ENCODE measurements at regions not wholly inside any gene's neighbourhood (a gene's known extent, or its start where the extent isn't known, plus 50 kb on each side); places are given as distances from the start of the nearest gene placed in this dataset.

DNA sequence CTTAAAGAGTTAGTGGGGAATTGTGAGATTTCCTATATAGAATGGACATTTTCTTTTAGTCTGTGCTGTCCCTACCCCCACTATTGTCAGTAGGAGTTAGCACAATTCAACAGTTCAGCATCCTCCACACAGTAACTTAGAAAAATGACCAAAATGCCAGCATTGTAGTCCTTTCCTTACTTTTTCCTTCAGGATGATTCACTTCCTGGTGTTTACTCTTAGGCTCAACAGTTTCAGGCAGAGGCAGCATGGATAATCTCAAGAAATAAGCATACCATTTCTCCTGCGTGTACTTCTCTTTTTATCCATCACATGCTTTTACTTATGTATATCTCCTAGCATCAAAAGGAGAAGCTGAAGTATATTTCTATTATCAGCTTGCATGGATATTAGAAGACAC, 683.4 kb downstream of the SLC16A7 start:
- TF ChIP-seq, protein P1, sequence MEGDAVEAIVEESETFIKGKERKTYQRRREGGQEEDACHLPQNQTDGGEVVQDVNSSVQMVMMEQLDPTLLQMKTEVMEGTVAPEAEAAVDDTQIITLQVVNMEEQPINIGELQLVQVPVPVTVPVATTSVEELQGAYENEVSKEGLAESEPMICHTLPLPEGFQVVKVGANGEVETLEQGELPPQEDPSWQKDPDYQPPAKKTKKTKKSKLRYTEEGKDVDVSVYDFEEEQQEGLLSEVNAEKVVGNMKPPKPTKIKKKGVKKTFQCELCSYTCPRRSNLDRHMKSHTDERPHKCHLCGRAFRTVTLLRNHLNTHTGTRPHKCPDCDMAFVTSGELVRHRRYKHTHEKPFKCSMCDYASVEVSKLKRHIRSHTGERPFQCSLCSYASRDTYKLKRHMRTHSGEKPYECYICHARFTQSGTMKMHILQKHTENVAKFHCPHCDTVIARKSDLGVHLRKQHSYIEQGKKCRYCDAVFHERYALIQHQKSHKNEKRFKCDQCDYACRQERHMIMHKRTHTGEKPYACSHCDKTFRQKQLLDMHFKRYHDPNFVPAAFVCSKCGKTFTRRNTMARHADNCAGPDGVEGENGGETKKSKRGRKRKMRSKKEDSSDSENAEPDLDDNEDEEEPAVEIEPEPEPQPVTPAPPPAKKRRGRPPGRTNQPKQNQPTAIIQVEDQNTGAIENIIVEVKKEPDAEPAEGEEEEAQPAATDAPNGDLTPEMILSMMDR (IDR thresholded peaks at IDR 0.05), result no peak
- Mint-ChIP-seq H3K27me3 (ENCODE audit: low read depth, poor library complexity) (no peaks in the 10 kb centered on the region), H3K36me3 (ENCODE audit: low read depth) (no peaks in the 10 kb centered on the region), H3K4me1 (peaks cover 4% of the 10 kb centered on the region), H3K27ac (no peak overlapping the region), H3K9me3 (no peaks in the 10 kb centered on the region), H3K4me3 (no peak overlapping the region)
- no peak for DNase-seq

DNA sequence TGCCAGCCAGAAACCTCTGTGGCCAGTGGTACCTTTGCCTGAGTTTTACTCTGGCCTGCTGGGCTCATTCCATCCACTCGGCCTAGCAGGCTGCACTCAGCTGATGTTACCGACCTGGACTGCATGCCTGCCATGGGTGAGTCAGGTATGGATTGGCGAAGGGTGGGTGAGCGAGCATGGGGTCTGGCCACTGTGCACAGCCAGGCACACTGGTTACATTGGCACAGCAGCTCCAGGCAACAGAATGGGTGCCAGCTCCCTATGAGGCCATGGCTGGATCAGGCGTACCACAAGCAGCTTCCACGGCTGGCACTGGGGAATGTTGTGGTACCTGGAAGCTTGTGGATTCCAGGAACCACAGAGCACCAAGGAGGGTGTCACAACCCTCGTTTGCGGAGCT, 685.7 kb downstream of the SLC16A7 start:
- Mint-ChIP-seq H3K27ac (no peak overlapping the region), H3K4me1 (peaks cover 4% of the 10 kb centered on the region), H3K9me3 (no peaks in the 10 kb centered on the region), H3K4me3 (no peak overlapping the region), H3K36me3 (ENCODE audit: low read depth) (no peaks in the 10 kb centered on the region), H3K27me3 (ENCODE audit: low read depth, poor library complexity) (no peaks in the 10 kb centered on the region)
- DNase-seq, result no peak
- TF ChIP-seq, protein P1 (IDR thresholded peaks at IDR 0.05), result no peak

DNA sequence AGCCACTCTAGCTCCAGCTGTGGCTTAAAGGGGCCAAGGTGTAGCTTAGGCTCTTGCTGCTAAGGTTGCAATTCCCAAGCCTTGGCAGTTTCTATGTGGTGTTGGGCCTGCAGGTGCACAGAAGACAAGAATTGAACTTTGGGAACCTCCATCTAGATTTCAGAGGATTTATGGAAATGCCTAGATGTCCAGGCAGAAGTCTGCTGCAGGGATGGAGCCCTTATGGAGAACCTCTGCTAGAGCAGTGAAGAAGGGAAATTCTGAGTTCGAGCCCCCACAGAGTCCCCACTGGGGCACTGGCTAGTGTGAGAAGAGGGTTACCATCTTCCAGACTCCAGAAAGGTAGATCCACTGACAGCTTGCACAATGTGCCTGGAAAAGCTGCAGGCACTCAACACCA, 694.7 kb downstream of the SLC16A7 start:
- peaks cover 35% of the 10 kb centered on the region for H3K9me3 Mint-ChIP-seq
- H3K27ac Mint-ChIP-seq, result no peak overlapping the region
- H3K36me3 Mint-ChIP-seq (ENCODE audit: low read depth), result no peaks in the 10 kb centered on the region
- no peaks in the 10 kb centered on the region for H3K4me1 Mint-ChIP-seq
- DNase-seq, result no peak
- H3K27me3 Mint-ChIP-seq (ENCODE audit: low read depth, poor library complexity), result no peaks in the 10 kb centered on the region
- H3K4me3 Mint-ChIP-seq, result no peak overlapping the region
- TF ChIP-seq, protein P1 (IDR thresholded peaks at IDR 0.05), result no peak

DNA sequence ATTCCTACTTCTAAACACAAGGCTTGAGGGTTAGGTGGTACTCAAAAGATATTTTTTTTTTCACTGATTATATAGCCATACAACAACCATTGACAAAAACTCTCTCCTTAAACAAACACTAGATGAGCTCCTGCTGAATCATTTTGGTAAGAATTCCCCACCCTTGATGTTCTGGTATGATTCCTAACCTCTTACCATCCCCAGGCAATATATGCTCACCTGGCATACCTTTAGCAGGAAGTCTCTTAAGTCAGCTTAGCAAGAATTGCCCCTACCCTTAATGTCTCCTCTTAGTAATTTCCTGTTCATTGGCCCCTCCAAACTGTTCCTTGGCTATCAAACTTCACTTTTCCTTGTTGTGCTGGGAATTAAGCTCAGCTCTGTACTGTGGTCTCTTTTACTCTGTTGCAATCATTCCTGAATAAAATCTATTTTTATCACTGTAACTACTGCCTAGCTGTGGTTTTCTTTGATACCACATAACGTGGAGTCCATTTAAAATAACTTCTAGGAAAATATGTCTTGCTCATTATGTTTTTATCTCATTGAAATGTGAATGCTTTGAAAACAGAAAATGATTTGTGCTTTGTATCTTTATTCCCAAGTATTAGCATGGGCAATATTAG, 712.6 kb downstream of the SLC16A7 start:
- H3K9me3 Mint-ChIP-seq, result no peaks in the 10 kb centered on the region
- no peaks in the 10 kb centered on the region for H3K36me3 Mint-ChIP-seq (ENCODE audit: low read depth)
- H3K27me3 Mint-ChIP-seq (ENCODE audit: low read depth, poor library complexity), result no peaks in the 10 kb centered on the region
- no peaks in the 10 kb centered on the region for H3K4me1 Mint-ChIP-seq
- H3K27ac Mint-ChIP-seq, result no peak overlapping the region
- TF ChIP-seq, protein P1 (IDR thresholded peaks at IDR 0.05), result no peak
- no peak overlapping the region for H3K4me3 Mint-ChIP-seq
- DNase-seq, result no peak

DNA sequence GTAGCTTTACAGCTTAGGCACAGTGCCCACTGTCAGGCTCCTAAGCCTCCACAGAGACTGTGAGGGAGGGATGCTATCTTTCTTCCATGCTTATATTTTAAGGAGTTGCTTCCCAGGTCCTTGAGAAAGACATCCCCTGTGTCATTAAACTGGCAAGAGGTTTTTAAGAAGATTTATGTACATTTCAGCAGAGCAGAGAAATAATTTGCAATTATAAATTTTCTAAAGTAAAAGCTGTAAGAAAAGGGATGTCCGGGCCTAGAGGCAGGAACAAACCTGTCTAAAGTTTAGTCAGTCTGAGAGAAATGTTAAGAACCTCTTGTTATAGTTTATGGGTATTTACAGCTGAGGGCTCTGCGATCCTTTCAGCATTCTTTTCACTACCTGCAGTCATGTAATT, 716.1 kb downstream of the SLC16A7 start:
- H3K36me3 Mint-ChIP-seq (ENCODE audit: low read depth), result no peaks in the 10 kb centered on the region
- TF ChIP-seq, protein P1 (IDR thresholded peaks at IDR 0.05), result no peak
- H3K4me3 Mint-ChIP-seq, result no peak overlapping the region
- H3K9me3 Mint-ChIP-seq, result no peaks in the 10 kb centered on the region
- H3K27ac Mint-ChIP-seq, result no peak overlapping the region
- no peaks in the 10 kb centered on the region for H3K4me1 Mint-ChIP-seq
- H3K27me3 Mint-ChIP-seq (ENCODE audit: low read depth, poor library complexity), result no peaks in the 10 kb centered on the region
- DNase-seq, result no peak

DNA sequence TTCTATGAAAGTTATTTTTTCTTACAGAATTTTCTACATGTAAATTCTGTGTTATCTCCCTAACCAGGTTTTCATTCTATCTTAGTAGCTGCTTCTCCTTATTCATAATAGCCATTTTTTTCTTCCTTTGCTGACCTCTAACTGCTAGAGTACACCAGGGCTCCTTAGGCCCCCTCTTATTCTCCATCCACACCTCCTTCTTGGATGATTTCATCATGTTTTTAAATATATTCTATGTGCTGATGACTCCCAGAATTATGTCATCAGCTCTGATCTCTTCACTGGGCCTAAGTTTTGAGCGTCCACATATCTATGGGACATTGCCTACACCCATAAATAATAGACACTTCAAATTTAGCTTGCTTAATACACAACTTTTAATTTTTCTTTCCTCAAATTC, 721.5 kb downstream of the SLC16A7 start:
- no peaks in the 10 kb centered on the region for H3K9me3 Mint-ChIP-seq
- no peak for DNase-seq
- TF ChIP-seq, protein P1 (IDR thresholded peaks at IDR 0.05), result no peak
- no peaks in the 10 kb centered on the region for H3K27me3 Mint-ChIP-seq (ENCODE audit: low read depth, poor library complexity)
- H3K27ac Mint-ChIP-seq, result peak overlapping the region; percentile 1
- no peak overlapping the region for H3K4me3 Mint-ChIP-seq
- no peaks in the 10 kb centered on the region for H3K36me3 Mint-ChIP-seq (ENCODE audit: low read depth)
- no peaks in the 10 kb centered on the region for H3K4me1 Mint-ChIP-seq

Data from nephron progenitor cell (in vitro differentiated cells).